WTC11 (cell line): ENCODE measurements at regions not wholly inside any gene's neighbourhood (a gene's known extent, or its start where the extent isn't known, plus 50 kb on each side); places are given as distances from the start of the nearest gene placed in this dataset.
"Not testable (repeated sequence)": the region's sequence is repeated elsewhere in the genome, so short reads cannot be mapped to it uniquely, and the experiment has no call there.

Source experiments
- CREM ChIP-seq: sonication (generic); formaldehyde crosslinking; IDR thresholded peaks from 2 replicates; pipeline ENCODE4 v1.8.1; 2022; ENCODE audit warnings: mild to moderate bottlenecking, missing genetic modification reagents, moderate library complexity
- CTCF ChIP-seq: fragments of 200-600 bp; IDR thresholded peaks from 2 replicates; pipeline ENCODE4 v1.8.0; 2022; ENCODE audit warnings: antibody characterized with exemption
- FOXP1 ChIP-seq: sonication (generic); formaldehyde crosslinking; IDR thresholded peaks from 2 replicates; pipeline ENCODE4 v1.8.0; 2022; ENCODE audit warnings: missing genetic modification reagents, mild to moderate bottlenecking, moderate library complexity, borderline replicate concordance
- HMGXB4 ChIP-seq: sonication (generic); formaldehyde crosslinking; IDR thresholded peaks from 2 replicates; pipeline ENCODE4 v1.8.1; 2023; ENCODE audit warnings: mild to moderate bottlenecking, moderate library complexity, missing genetic modification reagents
- MAX ChIP-seq: sonication (generic); formaldehyde crosslinking; IDR thresholded peaks from 2 replicates; pipeline ENCODE4 v1.8.0; 2022; ENCODE audit warnings: mild to moderate bottlenecking, missing genetic modification reagents
- NFYB ChIP-seq: sonication (generic); formaldehyde crosslinking; conservative IDR thresholded peaks from 2 replicates; pipeline ENCODE4 v1.8.0; 2022; ENCODE audit warnings: low read depth, missing genetic modification reagents
- ZNF281 ChIP-seq: sonication (generic); formaldehyde crosslinking; IDR thresholded peaks from 2 replicates; pipeline ENCODE4 v1.8.0; 2023; ENCODE audit warnings: mild to moderate bottlenecking, missing genetic modification reagents
- ZNF512 ChIP-seq: sonication (generic); formaldehyde crosslinking; IDR thresholded peaks from 2 replicates; pipeline ENCODE4 v1.8.1; 2022; ENCODE audit warnings: missing genetic modification reagents, borderline replicate concordance

DNA sequence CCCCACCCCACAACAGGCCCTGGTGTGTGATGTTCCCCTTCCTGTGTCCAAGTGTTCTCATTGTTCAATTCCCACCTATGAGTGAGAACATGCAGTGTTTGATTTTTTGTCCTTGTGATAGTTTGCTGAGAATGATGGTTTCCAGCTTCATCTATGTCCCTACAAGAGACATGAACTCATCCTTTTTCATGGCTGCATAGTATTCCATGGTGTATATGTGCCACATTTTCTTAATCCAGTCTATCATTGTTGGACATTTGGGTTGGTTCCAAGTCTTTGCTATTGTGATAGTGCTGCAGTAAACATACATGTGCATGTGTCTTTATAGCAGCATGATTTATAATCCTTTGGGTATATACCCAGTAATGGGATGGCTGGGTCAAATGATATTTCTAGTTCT lies 163.9 kb downstream of the PTPRU start:
- TF ChIP-seq HMGXB4 (CRISPR knock-in tag); FOXP1; CREM (CRISPR knock-in tag); CTCF; ZNF281 (CRISPR knock-in tag); NFYB; ZNF512 (CRISPR knock-in tag); MAX: not testable (repeated sequence)
